HG03097 (cell line): ENCODE measurements at regions not wholly inside any gene's neighbourhood (a gene's known extent, or its start where the extent isn't known, plus 50 kb on each side); places are given as distances from the start of the nearest gene placed in this dataset.

Experiments
- ATAC-seq: cut with Tn5 transposase; IDR thresholded peaks from one replicate; pipeline ENCODE4 v1.9.1; 2021; ENCODE audit not compliant: unreplicated experiment, low FRiP score

- no peak for ATAC-seq
Observed at GRCh38 chr2:129709001-129709955, 270.2 kb upstream of the RAB6C start.

- no peak for ATAC-seq
Observed at GRCh38 chr2:129709956-129710598, 269.4 kb upstream of the RAB6C start.

GRCh38 chr2:129710670-129711495 is 268.6 kb upstream of the RAB6C start:
- no peak for ATAC-seq

- ATAC-seq: no peak
Observed at GRCh38 chr2:129711816-129712675, 267.4 kb upstream of the RAB6C start.

GRCh38 chr2:129712676-129712985 is 266.8 kb upstream of the RAB6C start:
- no peak for ATAC-seq

- no peak for ATAC-seq
Observed at GRCh38 chr2:129713337-129713736, 266.1 kb upstream of the RAB6C start.

- ATAC-seq: no peak
Observed at GRCh38 chr2:129716781-129717559, 262.5 kb upstream of the RAB6C start.

GRCh38 chr2:129717560-129718130 is 261.8 kb upstream of the RAB6C start:
- no peak for ATAC-seq

GRCh38 chr2:129719335-129719734 is 260.1 kb upstream of the RAB6C start:
- no peak for ATAC-seq

GRCh38 chr2:129720360-129720759 is 259.1 kb upstream of the RAB6C start:
- ATAC-seq: no peak

- no peak for ATAC-seq
Observed at GRCh38 chr2:129720761-129721160, 258.7 kb upstream of the RAB6C start.

GRCh38 chr2:129721236-129721635 is 258.2 kb upstream of the RAB6C start:
- no peak for ATAC-seq

- no peak for ATAC-seq
Observed at GRCh38 chr2:129721846-129722245, 257.6 kb upstream of the RAB6C start.

- no peak for ATAC-seq
Observed at GRCh38 chr2:129722306-129723019, 257.0 kb upstream of the RAB6C start.

GRCh38 chr2:129723277-129724020 is 256.0 kb upstream of the RAB6C start:
- no peak for ATAC-seq

GRCh38 chr2:129724021-129724757 is 255.3 kb upstream of the RAB6C start:
- ATAC-seq: no peak

GRCh38 chr2:129726216-129726615 is 253.2 kb upstream of the RAB6C start:
- no peak for ATAC-seq
